ENCODE measurements at regions not wholly inside any gene's neighbourhood (a gene's known extent, or its start where the extent isn't known, plus 50 kb on each side); places are given as distances from the start of the nearest gene placed in this dataset.

DNA sequence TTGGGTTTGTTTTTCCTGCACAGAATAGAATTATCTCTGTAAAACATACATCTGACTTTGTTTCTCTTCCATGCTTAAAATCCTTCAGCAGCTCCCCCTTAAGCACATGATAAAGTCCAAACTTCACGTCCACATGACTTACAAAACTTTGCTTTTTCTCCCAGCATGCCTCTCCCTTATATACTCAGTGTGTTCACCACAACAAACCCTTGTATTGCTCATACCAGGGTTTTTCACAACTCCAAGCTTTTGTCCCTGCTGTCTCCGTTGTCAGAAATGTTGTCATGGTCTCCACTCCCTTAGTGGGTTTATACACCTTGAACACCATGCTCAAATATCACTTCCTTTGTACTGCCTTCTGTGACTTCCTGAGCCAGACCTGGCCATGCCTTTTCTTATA, 91.1 kb upstream of the MITF start (continued):
- TF ChIP-seq, protein P1, sequence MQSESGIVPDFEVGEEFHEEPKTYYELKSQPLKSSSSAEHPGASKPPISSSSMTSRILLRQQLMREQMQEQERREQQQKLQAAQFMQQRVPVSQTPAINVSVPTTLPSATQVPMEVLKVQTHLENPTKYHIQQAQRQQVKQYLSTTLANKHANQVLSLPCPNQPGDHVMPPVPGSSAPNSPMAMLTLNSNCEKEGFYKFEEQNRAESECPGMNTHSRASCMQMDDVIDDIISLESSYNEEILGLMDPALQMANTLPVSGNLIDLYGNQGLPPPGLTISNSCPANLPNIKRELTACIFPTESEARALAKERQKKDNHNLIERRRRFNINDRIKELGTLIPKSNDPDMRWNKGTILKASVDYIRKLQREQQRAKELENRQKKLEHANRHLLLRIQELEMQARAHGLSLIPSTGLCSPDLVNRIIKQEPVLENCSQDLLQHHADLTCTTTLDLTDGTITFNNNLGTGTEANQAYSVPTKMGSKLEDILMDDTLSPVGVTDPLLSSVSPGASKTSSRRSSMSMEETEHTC (IDR thresholded peaks at IDR 0.05): no peak
- TF ChIP-seq, protein P2, sequence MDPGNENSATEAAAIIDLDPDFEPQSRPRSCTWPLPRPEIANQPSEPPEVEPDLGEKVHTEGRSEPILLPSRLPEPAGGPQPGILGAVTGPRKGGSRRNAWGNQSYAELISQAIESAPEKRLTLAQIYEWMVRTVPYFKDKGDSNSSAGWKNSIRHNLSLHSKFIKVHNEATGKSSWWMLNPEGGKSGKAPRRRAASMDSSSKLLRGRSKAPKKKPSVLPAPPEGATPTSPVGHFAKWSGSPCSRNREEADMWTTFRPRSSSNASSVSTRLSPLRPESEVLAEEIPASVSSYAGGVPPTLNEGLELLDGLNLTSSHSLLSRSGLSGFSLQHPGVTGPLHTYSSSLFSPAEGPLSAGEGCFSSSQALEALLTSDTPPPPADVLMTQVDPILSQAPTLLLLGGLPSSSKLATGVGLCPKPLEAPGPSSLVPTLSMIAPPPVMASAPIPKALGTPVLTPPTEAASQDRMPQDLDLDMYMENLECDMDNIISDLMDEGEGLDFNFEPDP (CRISPR knock-in tag; IDR thresholded peaks at IDR 0.05): no peak
- no peak for TF ChIP-seq THRAP3 (IDR thresholded peaks at IDR 0.05; ENCODE audit: borderline replicate concordance)
- TF ChIP-seq SOX6 (IDR thresholded peaks at IDR 0.05): no peak
- TF ChIP-seq NFIC (IDR thresholded peaks at IDR 0.05): no peak
- TF ChIP-seq, protein P3, sequence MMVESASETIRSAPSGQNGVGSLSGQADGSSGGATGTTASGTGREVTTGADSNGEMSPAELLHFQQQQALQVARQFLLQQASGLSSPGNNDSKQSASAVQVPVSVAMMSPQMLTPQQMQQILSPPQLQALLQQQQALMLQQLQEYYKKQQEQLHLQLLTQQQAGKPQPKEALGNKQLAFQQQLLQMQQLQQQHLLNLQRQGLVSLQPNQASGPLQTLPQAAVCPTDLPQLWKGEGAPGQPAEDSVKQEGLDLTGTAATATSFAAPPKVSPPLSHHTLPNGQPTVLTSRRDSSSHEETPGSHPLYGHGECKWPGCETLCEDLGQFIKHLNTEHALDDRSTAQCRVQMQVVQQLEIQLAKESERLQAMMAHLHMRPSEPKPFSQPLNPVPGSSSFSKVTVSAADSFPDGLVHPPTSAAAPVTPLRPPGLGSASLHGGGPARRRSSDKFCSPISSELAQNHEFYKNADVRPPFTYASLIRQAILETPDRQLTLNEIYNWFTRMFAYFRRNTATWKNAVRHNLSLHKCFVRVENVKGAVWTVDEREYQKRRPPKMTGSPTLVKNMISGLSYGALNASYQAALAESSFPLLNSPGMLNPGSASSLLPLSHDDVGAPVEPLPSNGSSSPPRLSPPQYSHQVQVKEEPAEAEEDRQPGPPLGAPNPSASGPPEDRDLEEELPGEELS (CRISPR knock-in tag; IDR thresholded peaks at IDR 0.05; ENCODE audit: borderline replicate concordance): no peak
- no peak for TF ChIP-seq JUN (IDR thresholded peaks at IDR 0.05; ENCODE audit: borderline replicate concordance, low read depth, low read length)
- no peak for TF ChIP-seq JUN (CRISPR knock-in tag; IDR thresholded peaks at IDR 0.05; ENCODE audit: borderline replicate concordance)
